NCI-H510A treated with DMSO at 0.1 percent for 48 hours (cell line): ENCODE measurements at regions not wholly inside any gene's neighbourhood (a gene's known extent, or its start where the extent isn't known, plus 50 kb on each side); places are given as distances from the start of the nearest gene placed in this dataset.
"Not testable (repeated sequence)": the region's sequence is repeated elsewhere in the genome, so short reads cannot be mapped to it uniquely, and the experiment has no call there.

ENCODE experiments used
- DNase-seq: peaks from one replicate; lab custom pipeline; 2025; lab: John Stamatoyannopoulos, UW

GRCh38 chr18:78448591-78448990 lies 531.0 kb upstream of the SALL3 start:
- no peak for DNase-seq

GRCh38 chr18:78454221-78454620 lies 525.4 kb upstream of the SALL3 start:
- DNase-seq = no peak

GRCh38 chr18:78455386-78455785 lies 524.2 kb upstream of the SALL3 start:
- no peak for DNase-seq

- no peak for DNase-seq
These were observed 522.6 kb upstream of the SALL3 start for GRCh38 chr18:78457011-78457410.

- no peak for DNase-seq
These were observed 521.9 kb upstream of the SALL3 start for GRCh38 chr18:78457731-78458130.

GRCh38 chr18:78458356-78458755 lies 521.3 kb upstream of the SALL3 start:
- DNase-seq = no peak

GRCh38 chr18:78459668-78460067 lies 520.0 kb upstream of the SALL3 start:
- DNase-seq = no peak

GRCh38 chr18:78460558-78460957 lies 519.1 kb upstream of the SALL3 start:
- DNase-seq = no peak

- DNase-seq = no peak
These were observed 506.1 kb upstream of the SALL3 start for GRCh38 chr18:78473563-78473962.

- DNase-seq = no peak
These were observed 501.8 kb upstream of the SALL3 start for GRCh38 chr18:78477840-78478239.

- DNase-seq = no peak
These were observed 500.2 kb upstream of the SALL3 start for GRCh38 chr18:78479443-78479842.

GRCh38 chr18:78480262-78481054 lies 499.2 kb upstream of the SALL3 start:
- DNase-seq = no peak

- DNase-seq = no peak
These were observed 497.2 kb upstream of the SALL3 start for GRCh38 chr18:78482378-78482777.

GRCh38 chr18:78487649-78488048 lies 492.0 kb upstream of the SALL3 start:
- no peak for DNase-seq

GRCh38 chr18:78492064-78492812 lies 487.4 kb upstream of the SALL3 start:
- no peak for DNase-seq

- DNase-seq = no peak
These were observed 486.7 kb upstream of the SALL3 start for GRCh38 chr18:78492813-78493371.

GRCh38 chr18:78493490-78493889 lies 486.1 kb upstream of the SALL3 start:
- DNase-seq = not testable (repeated sequence)

- no peak for DNase-seq
These were observed 485.2 kb upstream of the SALL3 start for GRCh38 chr18:78494204-78495085.

- no peak for DNase-seq
These were observed 484.1 kb upstream of the SALL3 start for GRCh38 chr18:78495550-78495949.

GRCh38 chr18:78496079-78496478 lies 483.5 kb upstream of the SALL3 start:
- DNase-seq = no peak

GRCh38 chr18:78497641-78498040 lies 482.0 kb upstream of the SALL3 start:
- DNase-seq = no peak

- DNase-seq = no peak
These were observed 480.0 kb upstream of the SALL3 start for GRCh38 chr18:78499586-78499985.
